ENCODE measurements at regions not wholly inside any gene's neighbourhood (a gene's known extent, or its start where the extent isn't known, plus 50 kb on each side); places are given as distances from the start of the nearest gene placed in this dataset.

DNA sequence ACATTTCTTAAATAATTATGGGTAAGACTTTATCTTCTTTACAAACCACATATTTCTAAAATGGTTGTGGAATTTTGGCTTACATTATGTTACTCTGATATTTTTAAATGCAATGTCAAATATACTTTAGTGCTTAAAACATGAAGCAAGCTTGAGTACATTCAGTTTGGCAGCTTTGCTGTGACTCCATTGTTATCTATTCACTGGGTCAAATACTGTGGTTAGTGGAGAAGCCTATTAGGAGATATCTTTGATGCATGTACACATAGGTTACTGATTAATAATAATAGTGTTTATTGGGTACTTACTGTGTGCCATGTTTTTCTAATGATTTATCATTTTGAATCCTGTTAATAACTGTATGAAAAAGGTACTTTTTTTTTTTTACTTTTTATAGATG is 520.4 kb upstream of the B3GALT2 start:
- Histone ChIP-seq H3K4me3 (replicated peaks in 1 of 3; ENCODE audit: insufficient read depth in 1 of 3, low read depth in 1 of 3, low read length in 3 of 3) (no peak overlapping the region), H3K79me2 (ENCODE audit: control insufficient read depth, insufficient read depth, low read length) (no peaks in the 10 kb centered on the region), H4K20me1 (replicated peaks; ENCODE audit: control insufficient read depth, extremely low read depth, insufficient read depth, low read length) (no peaks in the 10 kb centered on the region), H3K9me1 (replicated peaks; ENCODE audit: control insufficient read depth, extremely low read depth, insufficient read depth, low read length) (no peaks in the 10 kb centered on the region), H3K9me3 (replicated peaks; ENCODE audit: control insufficient read depth, insufficient read depth, low read length) (no peaks in the 10 kb centered on the region), H3K9ac (replicated peaks; ENCODE audit: extremely low read depth, insufficient read depth, low read length) (no peak overlapping the region), H3K27ac (ENCODE audit: insufficient read depth, low read depth, low read length) (no peak overlapping the region), H3K4me2 (ENCODE audit: insufficient read depth, low read length) (no peak overlapping the region), H2AFZ (ENCODE audit: low read depth, low read length) (no peak overlapping the region), H3K4me1 (ENCODE audit: control insufficient read depth, extremely low read depth, insufficient read depth, low read length) (no peaks in the 10 kb centered on the region), H3K27me3 (ENCODE audit: control insufficient read depth in 2 of 2, insufficient read depth in 2 of 2, low read length in 2 of 2) (no peaks in the 10 kb centered on the region), H3K36me3 (ENCODE audit: control insufficient read depth in 2 of 2, extremely low read depth in 1 of 2, insufficient read depth in 2 of 2, low read length in 2 of 2) (no peaks in the 10 kb centered on the region)
- no peak for TF ChIP-seq GATA2 (IDR thresholded peaks at IDR 0.05; ENCODE audit: insufficient read depth, insufficient read length, low read depth, low read length)
- no peak for TF ChIP-seq MYC (IDR thresholded peaks at IDR 0.05; ENCODE audit: low read depth, low read length)
- TF ChIP-seq, protein P1, sequence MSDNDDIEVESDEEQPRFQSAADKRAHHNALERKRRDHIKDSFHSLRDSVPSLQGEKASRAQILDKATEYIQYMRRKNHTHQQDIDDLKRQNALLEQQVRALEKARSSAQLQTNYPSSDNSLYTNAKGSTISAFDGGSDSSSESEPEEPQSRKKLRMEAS (IDR thresholded peaks at IDR 0.05; ENCODE audit: insufficient read depth, insufficient read length), result no peak
- TF ChIP-seq EZH2 (IDR thresholded peaks at IDR 0.05; ENCODE audit: borderline replicate concordance, low read depth, low read length, severe bottlenecking), result no peak
- TF ChIP-seq, protein P2, sequence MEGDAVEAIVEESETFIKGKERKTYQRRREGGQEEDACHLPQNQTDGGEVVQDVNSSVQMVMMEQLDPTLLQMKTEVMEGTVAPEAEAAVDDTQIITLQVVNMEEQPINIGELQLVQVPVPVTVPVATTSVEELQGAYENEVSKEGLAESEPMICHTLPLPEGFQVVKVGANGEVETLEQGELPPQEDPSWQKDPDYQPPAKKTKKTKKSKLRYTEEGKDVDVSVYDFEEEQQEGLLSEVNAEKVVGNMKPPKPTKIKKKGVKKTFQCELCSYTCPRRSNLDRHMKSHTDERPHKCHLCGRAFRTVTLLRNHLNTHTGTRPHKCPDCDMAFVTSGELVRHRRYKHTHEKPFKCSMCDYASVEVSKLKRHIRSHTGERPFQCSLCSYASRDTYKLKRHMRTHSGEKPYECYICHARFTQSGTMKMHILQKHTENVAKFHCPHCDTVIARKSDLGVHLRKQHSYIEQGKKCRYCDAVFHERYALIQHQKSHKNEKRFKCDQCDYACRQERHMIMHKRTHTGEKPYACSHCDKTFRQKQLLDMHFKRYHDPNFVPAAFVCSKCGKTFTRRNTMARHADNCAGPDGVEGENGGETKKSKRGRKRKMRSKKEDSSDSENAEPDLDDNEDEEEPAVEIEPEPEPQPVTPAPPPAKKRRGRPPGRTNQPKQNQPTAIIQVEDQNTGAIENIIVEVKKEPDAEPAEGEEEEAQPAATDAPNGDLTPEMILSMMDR (IDR thresholded peaks at IDR 0.05; ENCODE audit: extremely low read depth in 1 of 2, insufficient read depth in 1 of 2, low read depth in 1 of 2, low read length in 2 of 2), result no peak
- TF ChIP-seq POLR2A (IDR thresholded peaks at IDR 0.05; ENCODE audit: low read depth, low read length), result no peak
- TF ChIP-seq FOS (IDR thresholded peaks at IDR 0.05; ENCODE audit: borderline replicate concordance, insufficient read depth, low read length), result no peak
- no peak for TF ChIP-seq POLR2AphosphoS5 (IDR thresholded peaks at IDR 0.05; ENCODE audit: insufficient read depth, low read depth, low read length)
- TF ChIP-seq JUN (IDR thresholded peaks at IDR 0.05; ENCODE audit: borderline replicate concordance, insufficient read depth, insufficient read length, low read depth), result no peak
- no peak for DNase-seq (ENCODE audit: low read depth, low spot score)
- ChIA-PET CTCF (interaction anchor here (2.2 kb wide), 1 partner anchor 8 kb away, joined by 6 read pairs; no protein-coding TSS in a partner anchor), POLR2A (no interaction called here)
- dilution Hi-C loops (cut with MboI; ENCODE audit: extremely low pct_ligation_motif_present, low sequenced_read_pairs) (no loop called here), intact Hi-C loops (cut with micrococcal nuclease) (no loop called here)
- no peak for FAIRE-seq
- no TSS peak for BruUV-seq (replicated peaks)
